Activated CD4-positive, alpha-beta T cell treated with anti-CD3 and anti-CD28 coated beads, Interleukin-2, amount 50 U/mL, for 16 hours (primary cell): ENCODE measurements at regions not wholly inside any gene's neighbourhood (a gene's known extent, or its start where the extent isn't known, plus 50 kb on each side); places are given as distances from the start of the nearest gene placed in this dataset.
"Not testable (repeated sequence)": the region's sequence is repeated elsewhere in the genome, so short reads cannot be mapped to it uniquely, and the experiment has no call there.

Experiments
- DNase-seq: peaks from one replicate; pipeline ENCODE4 v3.0.0-alpha.2; 2020

GRCh38 chr7:149995369-149996026 lies 121.7 kb downstream of the ATP6V0E2 start:
- not testable (repeated sequence) for DNase-seq

GRCh38 chr7:150000780-150001599 lies 127.2 kb downstream of the ATP6V0E2 start:
- DNase-seq, result peak; percentile 11

GRCh38 chr7:150003304-150003810 lies 129.6 kb downstream of the ATP6V0E2 start:
- no peak for DNase-seq

- DNase-seq, result not testable (repeated sequence)
Observed at GRCh38 chr7:150003973-150004372, 130.2 kb downstream of the ATP6V0E2 start.

GRCh38 chr7:150004843-150005242 lies 131.1 kb downstream of the ATP6V0E2 start:
- not testable (repeated sequence) for DNase-seq

GRCh38 chr7:150009620-150010303 lies 136.0 kb downstream of the ATP6V0E2 start:
- not testable (repeated sequence) for DNase-seq

- DNase-seq, result not testable (repeated sequence)
Observed at GRCh38 chr7:150016651-150017189, 143.0 kb downstream of the ATP6V0E2 start.

GRCh38 chr7:150020210-150020609 lies 146.4 kb downstream of the ATP6V0E2 start:
- not testable (repeated sequence) for DNase-seq

- not testable (repeated sequence) for DNase-seq
Observed at GRCh38 chr7:150024550-150025490, 151.1 kb downstream of the ATP6V0E2 start.

GRCh38 chr7:150025802-150026201 lies 152.0 kb downstream of the ATP6V0E2 start:
- not testable (repeated sequence) for DNase-seq

GRCh38 chr7:150028344-150029012 lies 154.7 kb downstream of the ATP6V0E2 start:
- DNase-seq, result not testable (repeated sequence)

- not testable (repeated sequence) for DNase-seq
Observed at GRCh38 chr7:150029013-150029389, 155.2 kb downstream of the ATP6V0E2 start.

- not testable (repeated sequence) for DNase-seq
Observed at GRCh38 chr7:150031733-150032132, 158.0 kb downstream of the ATP6V0E2 start.

GRCh38 chr7:150033711-150034110 lies 159.9 kb downstream of the ATP6V0E2 start:
- not testable (repeated sequence) for DNase-seq

GRCh38 chr7:150035769-150036168 lies 162.0 kb downstream of the ATP6V0E2 start:
- DNase-seq, result not testable (repeated sequence)

- not testable (repeated sequence) for DNase-seq
Observed at GRCh38 chr7:150039061-150039460, 165.3 kb downstream of the ATP6V0E2 start.

GRCh38 chr7:150042281-150042680 lies 168.5 kb downstream of the ATP6V0E2 start:
- not testable (repeated sequence) for DNase-seq

- peak; percentile 23 for DNase-seq
Observed at GRCh38 chr7:150044771-150045170, 171.0 kb downstream of the ATP6V0E2 start.

GRCh38 chr7:150045596-150045995 lies 171.8 kb downstream of the ATP6V0E2 start:
- not testable (repeated sequence) for DNase-seq

GRCh38 chr7:150046290-150047194 lies 172.8 kb downstream of the ATP6V0E2 start:
- not testable (repeated sequence) for DNase-seq
